Activated CD4-positive, alpha-beta T cell treated with anti-CD3 and anti-CD28 coated beads, Interleukin-2, amount 10 ng/mL, durations not matched to agents 24 days and 14 days (primary cell): ENCODE measurements at regions not wholly inside any gene's neighbourhood (a gene's known extent, or its start where the extent isn't known, plus 50 kb on each side); places are given as distances from the start of the nearest gene placed in this dataset.
"Not testable (repeated sequence)": the region's sequence is repeated elsewhere in the genome, so short reads cannot be mapped to it uniquely, and the experiment has no call there.

Source experiments
- DNase-seq: peaks from one replicate; pipeline ENCODE4 v3.0.0; 2022
- H3K27ac Mint-ChIP-seq: one replicate; pipeline ENCODE4 v1.8.0; 2022; ENCODE audit warnings: mild to moderate bottlenecking, mixed read lengths
- H3K27me3 Mint-ChIP-seq: one replicate; pipeline ENCODE4 v1.8.0; 2022; ENCODE audit warnings: mixed read lengths
- H3K36me3 Mint-ChIP-seq: one replicate; pipeline ENCODE4 v1.8.0; 2022; ENCODE audit warnings: low read depth, mild to moderate bottlenecking, mixed read lengths
- H3K4me1 Mint-ChIP-seq: one replicate; pipeline ENCODE4 v1.8.0; 2021; ENCODE audit warnings: mixed read lengths
- H3K4me3 Mint-ChIP-seq: one replicate; pipeline ENCODE4 v1.8.0; 2022; ENCODE audit warnings: mild to moderate bottlenecking, moderate library complexity, mixed read lengths
- H3K9me3 Mint-ChIP-seq: one replicate; pipeline ENCODE4 v1.8.0; 2021; ENCODE audit warnings: mixed read lengths
- intact Hi-C: fragments of 100-400 bp; cut with micrococcal nuclease; formaldehyde crosslinking; loops from one replicate; pipeline ENCODE4 v1.15.1; 2023

- H3K27ac Mint-ChIP-seq: no peak overlapping the region
Observed at GRCh38 chr11:134955281-134955680, 543.2 kb upstream of the B3GAT1 start.

GRCh38 chr11:134954456-134954855 is 542.4 kb upstream of the B3GAT1 start:
- H3K9me3 Mint-ChIP-seq, DNase-seq: not testable (repeated sequence)

More at GRCh38 chr11:134955281-134955680, 543.2 kb upstream of the B3GAT1 start:
- H3K27me3 Mint-ChIP-seq: no peaks in the 10 kb centered on the region
- no peaks in the 10 kb centered on the region for H3K36me3 Mint-ChIP-seq
- no peaks in the 10 kb centered on the region for H3K4me1 Mint-ChIP-seq
- H3K9me3 Mint-ChIP-seq: no peaks in the 10 kb centered on the region
- DNase-seq: no peak
- intact Hi-C loops: no loop called here
- H3K4me3 Mint-ChIP-seq: no peak overlapping the region

GRCh38 chr11:134953417-134953970 is 541.5 kb upstream of the B3GAT1 start:
- H3K4me1 Mint-ChIP-seq, H3K27ac Mint-ChIP-seq, H3K4me3 Mint-ChIP-seq, H3K9me3 Mint-ChIP-seq, DNase-seq, H3K36me3 Mint-ChIP-seq, intact Hi-C loops, H3K27me3 Mint-ChIP-seq: not testable (repeated sequence)

More at GRCh38 chr11:134954456-134954855, 542.4 kb upstream of the B3GAT1 start:
- H3K36me3 Mint-ChIP-seq, intact Hi-C loops, H3K27ac Mint-ChIP-seq, H3K4me3 Mint-ChIP-seq, H3K27me3 Mint-ChIP-seq, H3K4me1 Mint-ChIP-seq: not testable (repeated sequence)

GRCh38 chr11:134951305-134951700 is 539.3 kb upstream of the B3GAT1 start:
- no peaks in the 10 kb centered on the region for H3K27me3 Mint-ChIP-seq
- intact Hi-C loops: no loop called here
- H3K36me3 Mint-ChIP-seq: no peaks in the 10 kb centered on the region
- no peak for DNase-seq
- no peak overlapping the region for H3K27ac Mint-ChIP-seq
- H3K4me1 Mint-ChIP-seq: no peaks in the 10 kb centered on the region
- H3K9me3 Mint-ChIP-seq: no peaks in the 10 kb centered on the region
- H3K4me3 Mint-ChIP-seq: no peak overlapping the region

GRCh38 chr11:134950692-134951304 is 538.8 kb upstream of the B3GAT1 start:
- H3K4me3 Mint-ChIP-seq: no peak overlapping the region
- no peak overlapping the region for H3K27ac Mint-ChIP-seq
- no peaks in the 10 kb centered on the region for H3K27me3 Mint-ChIP-seq
- no peaks in the 10 kb centered on the region for H3K9me3 Mint-ChIP-seq
- intact Hi-C loops: no loop called here
- no peaks in the 10 kb centered on the region for H3K36me3 Mint-ChIP-seq
- H3K4me1 Mint-ChIP-seq: no peaks in the 10 kb centered on the region
- no peak for DNase-seq

GRCh38 chr11:134949121-134950090 is 537.4 kb upstream of the B3GAT1 start:
- intact Hi-C loops: no loop called here
- Mint-ChIP-seq H3K4me1 (no peaks in the 10 kb centered on the region), H3K9me3 (no peaks in the 10 kb centered on the region), H3K4me3 (no peak overlapping the region), H3K27ac (no peak overlapping the region), H3K27me3 (no peaks in the 10 kb centered on the region), H3K36me3 (no peaks in the 10 kb centered on the region)
- DNase-seq: no peak

GRCh38 chr11:134947556-134947955 is 535.5 kb upstream of the B3GAT1 start:
- H3K4me3 Mint-ChIP-seq: no peak overlapping the region
- no peaks in the 10 kb centered on the region for H3K4me1 Mint-ChIP-seq
- DNase-seq: no peak
- no peaks in the 10 kb centered on the region for H3K9me3 Mint-ChIP-seq
- intact Hi-C loops: no loop called here
- H3K27me3 Mint-ChIP-seq: no peaks in the 10 kb centered on the region
- H3K27ac Mint-ChIP-seq: no peak overlapping the region
- H3K36me3 Mint-ChIP-seq: no peaks in the 10 kb centered on the region

- Mint-ChIP-seq H3K27ac (no peak overlapping the region), H3K9me3 (no peaks in the 10 kb centered on the region), H3K36me3 (no peaks in the 10 kb centered on the region), H3K27me3 (no peaks in the 10 kb centered on the region), H3K4me3 (no peak overlapping the region), H3K4me1 (no peaks in the 10 kb centered on the region)
- DNase-seq: no peak
- intact Hi-C loops: no loop called here
Observed at GRCh38 chr11:134945993-134946392, 534.0 kb upstream of the B3GAT1 start.

GRCh38 chr11:134944986-134945385 is 532.9 kb upstream of the B3GAT1 start:
- no peaks in the 10 kb centered on the region for H3K27me3 Mint-ChIP-seq
- no peaks in the 10 kb centered on the region for H3K9me3 Mint-ChIP-seq
- H3K4me3 Mint-ChIP-seq: no peak overlapping the region
- H3K36me3 Mint-ChIP-seq: no peaks in the 10 kb centered on the region
- H3K27ac Mint-ChIP-seq: no peak overlapping the region
- intact Hi-C loops: no loop called here
- no peaks in the 10 kb centered on the region for H3K4me1 Mint-ChIP-seq
- no peak for DNase-seq

GRCh38 chr11:134944131-134944530 is 532.1 kb upstream of the B3GAT1 start:
- Mint-ChIP-seq H3K27ac (no peak overlapping the region), H3K4me1 (no peaks in the 10 kb centered on the region), H3K27me3 (no peaks in the 10 kb centered on the region), H3K9me3 (no peaks in the 10 kb centered on the region), H3K4me3 (no peak overlapping the region), H3K36me3 (no peaks in the 10 kb centered on the region)
- intact Hi-C loops: no loop called here
- DNase-seq: no peak

GRCh38 chr11:134943544-134943943 is 531.5 kb upstream of the B3GAT1 start:
- DNase-seq: no peak
- H3K9me3 Mint-ChIP-seq: no peaks in the 10 kb centered on the region
- intact Hi-C loops: no loop called here
- H3K27ac Mint-ChIP-seq: no peak overlapping the region
- H3K27me3 Mint-ChIP-seq: no peaks in the 10 kb centered on the region
- H3K36me3 Mint-ChIP-seq: no peaks in the 10 kb centered on the region
- H3K4me1 Mint-ChIP-seq: no peaks in the 10 kb centered on the region
- no peak overlapping the region for H3K4me3 Mint-ChIP-seq

GRCh38 chr11:134942681-134943080 is 530.6 kb upstream of the B3GAT1 start:
- Mint-ChIP-seq H3K27me3 (no peaks in the 10 kb centered on the region), H3K9me3 (no peaks in the 10 kb centered on the region), H3K27ac (no peak overlapping the region), H3K4me1 (no peaks in the 10 kb centered on the region), H3K36me3 (no peaks in the 10 kb centered on the region), H3K4me3 (no peak overlapping the region)
- intact Hi-C loops: no loop called here
- DNase-seq: no peak

- H3K27ac Mint-ChIP-seq, DNase-seq, H3K4me3 Mint-ChIP-seq, intact Hi-C loops, H3K9me3 Mint-ChIP-seq, H3K4me1 Mint-ChIP-seq, H3K27me3 Mint-ChIP-seq, H3K36me3 Mint-ChIP-seq: not testable (repeated sequence)
Observed at GRCh38 chr11:134941936-134942600, 530.0 kb upstream of the B3GAT1 start.

GRCh38 chr11:134941326-134941725 is 529.3 kb upstream of the B3GAT1 start:
- no peaks in the 10 kb centered on the region for H3K4me1 Mint-ChIP-seq
- H3K36me3 Mint-ChIP-seq: no peaks in the 10 kb centered on the region
- H3K27ac Mint-ChIP-seq: no peak overlapping the region
- H3K9me3 Mint-ChIP-seq: no peaks in the 10 kb centered on the region
- intact Hi-C loops: no loop called here
- no peak overlapping the region for H3K4me3 Mint-ChIP-seq
- no peak for DNase-seq
- H3K27me3 Mint-ChIP-seq: no peaks in the 10 kb centered on the region
